ENCODE measurements at regions not wholly inside any gene's neighbourhood (a gene's known extent, or its start where the extent isn't known, plus 50 kb on each side); places are given as distances from the start of the nearest gene placed in this dataset.

GRCh38 chr1:87902830-87903229 is 574.1 kb downstream of the LMO4 start:
- TF ChIP-seq POLR2A (IDR thresholded peaks at IDR 0.05; ENCODE audit: low read depth, low read length): no peak
- no peak for TF ChIP-seq POLR2AphosphoS5 (IDR thresholded peaks at IDR 0.05; ENCODE audit: low read depth, low read length)
- no peak for TF ChIP-seq SPI1 (IDR thresholded peaks at IDR 0.05; ENCODE audit: low read depth, low read length)
